ENCODE measurements at regions not wholly inside any gene's neighbourhood (a gene's known extent, or its start where the extent isn't known, plus 50 kb on each side); places are given as distances from the start of the nearest gene placed in this dataset.

GRCh38 chr5:119996128-119996527 lies 366.8 kb downstream of the FAM170A start:
- no peak for TF ChIP-seq CTCF (IDR thresholded peaks at IDR 0.05)
- TF ChIP-seq POLR2AphosphoS5 (IDR thresholded peaks at IDR 0.05), result no peak
